ENCODE measurements at regions not wholly inside any gene's neighbourhood (a gene's known extent, or its start where the extent isn't known, plus 50 kb on each side); places are given as distances from the start of the nearest gene placed in this dataset.

- no peak for TF ChIP-seq CTCF (IDR thresholded peaks at IDR 0.05)
- no peak for TF ChIP-seq KDM1A (IDR thresholded peaks at IDR 0.05; ENCODE audit: low read depth)
- TF ChIP-seq CEBPB (IDR thresholded peaks at IDR 0.05), result no peak
- TF ChIP-seq MAX (IDR thresholded peaks at IDR 0.05), result no peak
- TF ChIP-seq EHMT2 (IDR thresholded peaks at IDR 0.05; ENCODE audit: low read depth), result no peak
- no peak for TF ChIP-seq MAFK (IDR thresholded peaks at IDR 0.05; ENCODE audit: partially characterized antibody)
- TF ChIP-seq ATOH8 (CRISPR knock-in tag; IDR thresholded peaks at IDR 0.05; ENCODE audit: low read depth), result no peak
- TF ChIP-seq POLR2A (IDR thresholded peaks at IDR 0.05; ENCODE audit: low read length), result no peak
- no peak for TF ChIP-seq NPAS2 (CRISPR knock-in tag; IDR thresholded peaks at IDR 0.05; ENCODE audit: borderline replicate concordance)
These were observed 279.7 kb downstream of the ARHGAP12 start for GRCh38 chr10:31648966-31649365.
